GM23338 (cell line): ENCODE measurements at regions not wholly inside any gene's neighbourhood (a gene's known extent, or its start where the extent isn't known, plus 50 kb on each side); places are given as distances from the start of the nearest gene placed in this dataset.

Source experiments
- EZH2 ChIP-seq: fragments of 200-600 bp; sonication (generic); IDR thresholded peaks from one replicate; pipeline ENCODE4 v1.8.0; 2017; ENCODE audit warnings: antibody characterized with exemption, mild to moderate bottlenecking, low read depth; ENCODE audit not compliant: unreplicated experiment
- EZH2phosphoT487 ChIP-seq: fragments of 200-600 bp; sonication (generic); IDR thresholded peaks from one replicate; pipeline ENCODE4 v1.8.1; 2018; ENCODE audit warnings: antibody characterized with exemption; ENCODE audit not compliant: unreplicated experiment
- POLR2AphosphoS5 ChIP-seq: IDR thresholded peaks from 2 replicates; pipeline ENCODE4 v1.6.1; 2016; ENCODE audit warnings: antibody characterized with exemption, low read depth
- TF ChIP-seq, protein P1 (sequence below), 2 experiments: fragments of 200-600 bp in 1 of 2; sonication (generic) in 1 of 2; conservative IDR thresholded peaks; 2 replicates each; pipeline versions ENCODE4 v1.5.1 to v1.6.1; 2016 to 2017; ENCODE audit warnings: antibody characterized with exemption in 2 of 2, low read depth in 2 of 2, mild to moderate bottlenecking in 2 of 2, moderate library complexity in 1 of 2

DNA sequence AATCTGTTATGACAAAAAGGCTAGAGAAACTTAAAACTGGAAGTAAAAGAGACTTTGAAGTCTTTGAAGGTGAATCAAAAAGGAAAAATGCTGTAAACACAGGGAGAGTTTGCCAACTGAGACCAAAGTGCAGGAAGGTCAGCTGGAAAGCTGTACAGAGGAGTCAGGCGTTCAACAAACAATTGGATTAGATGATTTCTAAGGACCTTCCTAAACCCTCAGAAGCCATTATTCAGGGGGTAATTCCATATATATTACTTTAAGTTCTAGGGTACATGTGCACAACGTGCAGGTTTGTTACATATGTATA is 156.8 kb downstream of the ZBTB18 start:
- TF ChIP-seq, protein P1, sequence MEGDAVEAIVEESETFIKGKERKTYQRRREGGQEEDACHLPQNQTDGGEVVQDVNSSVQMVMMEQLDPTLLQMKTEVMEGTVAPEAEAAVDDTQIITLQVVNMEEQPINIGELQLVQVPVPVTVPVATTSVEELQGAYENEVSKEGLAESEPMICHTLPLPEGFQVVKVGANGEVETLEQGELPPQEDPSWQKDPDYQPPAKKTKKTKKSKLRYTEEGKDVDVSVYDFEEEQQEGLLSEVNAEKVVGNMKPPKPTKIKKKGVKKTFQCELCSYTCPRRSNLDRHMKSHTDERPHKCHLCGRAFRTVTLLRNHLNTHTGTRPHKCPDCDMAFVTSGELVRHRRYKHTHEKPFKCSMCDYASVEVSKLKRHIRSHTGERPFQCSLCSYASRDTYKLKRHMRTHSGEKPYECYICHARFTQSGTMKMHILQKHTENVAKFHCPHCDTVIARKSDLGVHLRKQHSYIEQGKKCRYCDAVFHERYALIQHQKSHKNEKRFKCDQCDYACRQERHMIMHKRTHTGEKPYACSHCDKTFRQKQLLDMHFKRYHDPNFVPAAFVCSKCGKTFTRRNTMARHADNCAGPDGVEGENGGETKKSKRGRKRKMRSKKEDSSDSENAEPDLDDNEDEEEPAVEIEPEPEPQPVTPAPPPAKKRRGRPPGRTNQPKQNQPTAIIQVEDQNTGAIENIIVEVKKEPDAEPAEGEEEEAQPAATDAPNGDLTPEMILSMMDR (conservative IDR thresholded peaks at IDR 0.05; ENCODE audit: low read depth in 2 of 2) = no peak
- TF ChIP-seq EZH2 (no peak), EZH2phosphoT487 (no peak), POLR2AphosphoS5 (no peak)
